NB4 (cell line): ENCODE measurements at regions not wholly inside any gene's neighbourhood (a gene's known extent, or its start where the extent isn't known, plus 50 kb on each side); places are given as distances from the start of the nearest gene placed in this dataset.

Experiments
- CTCF ChIP-seq: IDR thresholded peaks from one replicate; pipeline ENCODE4 v1.5.1; 2012; ENCODE audit warnings: low read depth, low read length
- MAX ChIP-seq: IDR thresholded peaks from 2 replicates; pipeline ENCODE4 v1.6.1; 2011; ENCODE audit warnings: low read depth, low read length
- POLR2A ChIP-seq: IDR thresholded peaks from 2 replicates; pipeline ENCODE4 v1.6.1; 2011; ENCODE audit warnings: mild to moderate bottlenecking; ENCODE audit not compliant: insufficient read length; ENCODE audit errors: extremely low read depth

GRCh38 chr1:56399326-56399725 is 180.0 kb downstream of the PLPP3 start:
- no peak for TF ChIP-seq CTCF
- no peak for TF ChIP-seq MAX
- no peak for TF ChIP-seq POLR2A
